ENCODE measurements at regions not wholly inside any gene's neighbourhood (a gene's known extent, or its start where the extent isn't known, plus 50 kb on each side); places are given as distances from the start of the nearest gene placed in this dataset.
A peak's percentile ranks its signal among the peaks of the same experiment; 100 is the strongest.

- no peak for DNase-seq (ENCODE audit: low read depth)
- H3K4me3 ChIP-seq (ENCODE audit: low read length), result no peak overlapping the region
- TF ChIP-seq, protein P1, sequence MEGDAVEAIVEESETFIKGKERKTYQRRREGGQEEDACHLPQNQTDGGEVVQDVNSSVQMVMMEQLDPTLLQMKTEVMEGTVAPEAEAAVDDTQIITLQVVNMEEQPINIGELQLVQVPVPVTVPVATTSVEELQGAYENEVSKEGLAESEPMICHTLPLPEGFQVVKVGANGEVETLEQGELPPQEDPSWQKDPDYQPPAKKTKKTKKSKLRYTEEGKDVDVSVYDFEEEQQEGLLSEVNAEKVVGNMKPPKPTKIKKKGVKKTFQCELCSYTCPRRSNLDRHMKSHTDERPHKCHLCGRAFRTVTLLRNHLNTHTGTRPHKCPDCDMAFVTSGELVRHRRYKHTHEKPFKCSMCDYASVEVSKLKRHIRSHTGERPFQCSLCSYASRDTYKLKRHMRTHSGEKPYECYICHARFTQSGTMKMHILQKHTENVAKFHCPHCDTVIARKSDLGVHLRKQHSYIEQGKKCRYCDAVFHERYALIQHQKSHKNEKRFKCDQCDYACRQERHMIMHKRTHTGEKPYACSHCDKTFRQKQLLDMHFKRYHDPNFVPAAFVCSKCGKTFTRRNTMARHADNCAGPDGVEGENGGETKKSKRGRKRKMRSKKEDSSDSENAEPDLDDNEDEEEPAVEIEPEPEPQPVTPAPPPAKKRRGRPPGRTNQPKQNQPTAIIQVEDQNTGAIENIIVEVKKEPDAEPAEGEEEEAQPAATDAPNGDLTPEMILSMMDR (IDR thresholded peaks at IDR 0.05; ENCODE audit: insufficient read depth, low read depth, low read length, missing control alignments), result no peak
Measured at GRCh38 chr5:72656756-72657513, 149.7 kb upstream of the ZNF366 start.

DNA sequence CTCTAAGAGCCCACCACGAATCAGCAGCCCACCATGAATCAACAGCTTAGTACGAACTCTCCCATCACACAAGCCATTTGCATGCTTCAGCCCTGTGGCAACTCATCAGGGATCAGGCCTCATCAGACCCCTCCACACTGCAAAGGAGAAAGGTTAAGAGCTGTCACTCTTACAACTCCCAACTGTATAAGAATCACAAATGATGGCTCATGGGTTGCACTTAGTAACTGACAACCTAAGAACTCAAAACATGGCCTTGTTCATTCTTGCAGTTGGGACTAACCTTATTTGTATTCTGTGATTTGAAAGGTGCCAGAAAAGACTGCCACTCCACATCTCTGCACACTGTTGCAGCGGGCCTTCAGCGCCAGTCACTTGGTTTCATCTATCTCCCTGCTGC lies 149.1 kb upstream of the ZNF366 start:
- TF ChIP-seq, protein P1 (IDR thresholded peaks at IDR 0.05; ENCODE audit: insufficient read depth, low read depth, low read length, missing control alignments), result no peak
- H3K4me3 ChIP-seq (ENCODE audit: low read length), result no peak overlapping the region
- DNase-seq (ENCODE audit: low read depth), result no peak

- no peak overlapping the region for H3K4me3 ChIP-seq (ENCODE audit: low read length)
- TF ChIP-seq, protein P1 (IDR thresholded peaks at IDR 0.05; ENCODE audit: insufficient read depth, low read depth, low read length, missing control alignments), result no peak
- no peak for DNase-seq (ENCODE audit: low read depth)
Measured at GRCh38 chr5:72654231-72654630, 147.0 kb upstream of the ZNF366 start.

- TF ChIP-seq, protein P1 (IDR thresholded peaks at IDR 0.05; ENCODE audit: insufficient read depth, low read depth, low read length, missing control alignments), result no peak
- no peak overlapping the region for H3K4me3 ChIP-seq (ENCODE audit: low read length)
- no peak for DNase-seq (ENCODE audit: low read depth)
Measured at GRCh38 chr5:72653586-72653985, 146.4 kb upstream of the ZNF366 start.

GRCh38 chr5:72651779-72652178 lies 144.6 kb upstream of the ZNF366 start:
- no peak overlapping the region for H3K4me3 ChIP-seq (ENCODE audit: low read length)
- TF ChIP-seq, protein P1 (IDR thresholded peaks at IDR 0.05; ENCODE audit: insufficient read depth, low read depth, low read length, missing control alignments), result no peak
- peak; percentile 36 for DNase-seq (ENCODE audit: low read depth)

DNA sequence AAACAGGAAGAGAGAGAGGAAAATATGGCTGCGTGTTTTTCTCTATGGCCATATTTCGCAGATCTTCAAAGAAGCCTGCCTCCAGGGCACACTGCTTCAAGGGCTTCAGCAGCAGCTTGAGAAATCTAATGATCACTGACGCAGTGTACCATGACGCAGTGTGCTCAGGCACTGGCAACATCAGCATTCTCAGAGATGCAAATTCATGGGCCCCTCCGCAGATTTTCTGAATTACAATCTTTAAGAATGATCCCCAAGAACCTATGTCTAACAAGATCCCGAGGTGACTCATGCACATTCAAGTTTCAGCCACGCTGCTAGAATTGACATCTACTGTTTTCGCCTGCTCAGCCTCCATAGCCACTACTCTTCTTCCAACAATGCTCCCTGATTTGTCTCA lies 143.9 kb upstream of the ZNF366 start:
- no peak overlapping the region for H3K4me3 ChIP-seq (ENCODE audit: low read length)
- TF ChIP-seq, protein P1 (IDR thresholded peaks at IDR 0.05; ENCODE audit: insufficient read depth, low read depth, low read length, missing control alignments), result no peak
- no peak for DNase-seq (ENCODE audit: low read depth)

DNA sequence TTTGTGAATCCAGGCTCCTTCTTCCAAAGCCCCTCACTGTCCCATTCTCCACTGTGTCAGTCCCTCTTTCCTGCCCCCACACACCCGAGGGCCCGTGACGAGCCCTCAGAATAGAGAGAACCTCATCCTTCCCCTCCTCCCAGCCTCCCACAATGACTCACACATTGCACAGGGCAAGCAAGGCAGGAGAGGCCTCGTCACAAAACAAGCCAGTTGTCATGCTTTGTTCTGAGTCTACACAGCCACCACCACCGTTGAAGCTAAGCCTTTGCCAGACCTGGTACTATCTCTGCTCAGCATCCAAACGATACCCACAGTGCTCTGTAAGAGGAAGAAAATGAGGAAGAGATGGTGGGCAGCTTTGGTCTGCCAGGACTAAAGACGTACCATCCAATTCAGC lies 142.2 kb upstream of the ZNF366 start:
- peak; percentile 60 for DNase-seq (ENCODE audit: low read depth)
- TF ChIP-seq, protein P1 (IDR thresholded peaks at IDR 0.05; ENCODE audit: insufficient read depth, low read depth, low read length, missing control alignments), result no peak
- H3K4me3 ChIP-seq (ENCODE audit: low read length), result no peak overlapping the region
